Left ventricle myocardium superior (tissue), 1 donor: ENCODE measurements at regions not wholly inside any gene's neighbourhood (a gene's known extent, or its start where the extent isn't known, plus 50 kb on each side); places are given as distances from the start of the nearest gene placed in this dataset.
"Not testable (repeated sequence)": the region's sequence is repeated elsewhere in the genome, so short reads cannot be mapped to it uniquely, and the experiment has no call there.

ENCODE experiments used
- ATAC-seq: fragments of 200-7000 bp; cut with Tn5 transposase; one replicate; pipeline ENCODE4 v1.9.1; 2020; ENCODE audit warnings: mild to moderate bottlenecking, moderate library complexity
- DNase-seq: peaks from one replicate; pipeline ENCODE4 v3.0.0-alpha.2; 2020
- intact Hi-C: fragments of 100-400 bp; cut with micrococcal nuclease; formaldehyde crosslinking; loops from one replicate; pipeline ENCODE4 v1.11.0; 2022
- donor health status: DM: no; HTN: yes; CAD: no; lungs with severe emphysema.

GRCh38 chrX:25156323-25156722 lies 140.6 kb upstream of the ARX start:
- intact Hi-C loops: no loop called here
- ATAC-seq: no peak

GRCh38 chrX:25154168-25154567 lies 138.4 kb upstream of the ARX start:
- intact Hi-C loops: no loop called here
- DNase-seq: no peak
- no peak for ATAC-seq

More at GRCh38 chrX:25156323-25156722, 140.6 kb upstream of the ARX start:
- no peak for DNase-seq

GRCh38 chrX:25151749-25152148 lies 136.0 kb upstream of the ARX start:
- ATAC-seq: no peak
- no peak for DNase-seq
- intact Hi-C loops: no loop called here

GRCh38 chrX:25144043-25144940 lies 128.5 kb upstream of the ARX start:
- DNase-seq (peak; percentile 55), ATAC-seq (peak; percentile 42)
- intact Hi-C loops: loop anchor here (5.0 to 10.0 kb wide), 2 partner anchors 307 to 389 kb away; no protein-coding TSS in a partner anchor

GRCh38 chrX:25143596-25143995 lies 127.8 kb upstream of the ARX start:
- ATAC-seq: no peak
- intact Hi-C loops: loop anchor here (5.0 to 10.0 kb wide), 2 partner anchors 306 to 389 kb away; no protein-coding TSS in a partner anchor
- DNase-seq: no peak

- DNase-seq (no peak), ATAC-seq (no peak)
- intact Hi-C loops: loop anchor here (5.0 to 10.0 kb wide), 2 partner anchors 304 to 387 kb away; no protein-coding TSS in a partner anchor
Observed at GRCh38 chrX:25141684-25142083, 125.9 kb upstream of the ARX start.

GRCh38 chrX:25131055-25131454 lies 115.3 kb upstream of the ARX start:
- intact Hi-C loops: no loop called here
- DNase-seq (no peak), ATAC-seq (no peak)

- intact Hi-C loops: no loop called here
Observed at GRCh38 chrX:25130619-25131018, 114.9 kb upstream of the ARX start.

GRCh38 chrX:25125483-25125882 lies 109.7 kb upstream of the ARX start:
- intact Hi-C loops: no loop called here

More at GRCh38 chrX:25130619-25131018, 114.9 kb upstream of the ARX start:
- ATAC-seq: no peak
- DNase-seq: no peak

GRCh38 chrX:25124391-25124790 lies 108.6 kb upstream of the ARX start:
- no peak for ATAC-seq
- intact Hi-C loops: no loop called here
- DNase-seq: no peak

More at GRCh38 chrX:25125483-25125882, 109.7 kb upstream of the ARX start:
- DNase-seq (no peak), ATAC-seq (no peak)

GRCh38 chrX:25112156-25112555 lies 96.4 kb upstream of the ARX start:
- ATAC-seq (no peak), DNase-seq (no peak)
- intact Hi-C loops: no loop called here

- ATAC-seq (no peak), DNase-seq (no peak)
- intact Hi-C loops: no loop called here
Observed at GRCh38 chrX:25108481-25108880, 92.7 kb upstream of the ARX start.

- DNase-seq (no peak), ATAC-seq (no peak)
- intact Hi-C loops: no loop called here
Observed at GRCh38 chrX:25105221-25105620, 89.5 kb upstream of the ARX start.

GRCh38 chrX:25096522-25097045 lies 80.8 kb upstream of the ARX start:
- DNase-seq (no peak), ATAC-seq (no peak)
- intact Hi-C loops: no loop called here

GRCh38 chrX:25091152-25091551 lies 75.4 kb upstream of the ARX start:
- DNase-seq, ATAC-seq, intact Hi-C loops: not testable (repeated sequence)

GRCh38 chrX:25084446-25084845 lies 68.7 kb upstream of the ARX start:
- DNase-seq (no peak), ATAC-seq (no peak)
- intact Hi-C loops: no loop called here

- no peak for DNase-seq
- ATAC-seq: no peak
- intact Hi-C loops: no loop called here
Observed at GRCh38 chrX:25083661-25084060, 67.9 kb upstream of the ARX start.

GRCh38 chrX:25079020-25079419 lies 63.3 kb upstream of the ARX start:
- DNase-seq: no peak
- no peak for ATAC-seq
- intact Hi-C loops: no loop called here

GRCh38 chrX:25076941-25077500 lies 61.3 kb upstream of the ARX start:
- DNase-seq (no peak), ATAC-seq (no peak)
- intact Hi-C loops: no loop called here

- intact Hi-C loops: no loop called here
- DNase-seq (no peak), ATAC-seq (no peak)
Observed at GRCh38 chrX:25072247-25072646, 56.5 kb upstream of the ARX start.
